SK-N-SH (cell line): ENCODE measurements at regions not wholly inside any gene's neighbourhood (a gene's known extent, or its start where the extent isn't known, plus 50 kb on each side); places are given as distances from the start of the nearest gene placed in this dataset.
A peak's percentile ranks its signal among the peaks of the same experiment; 100 is the strongest.

Experiments used
- CTCF ChIA-PET: fragments of 300-600, 350-600 bp; formaldehyde crosslinking; extraction: SDS; loops from one replicate; lab custom pipeline; 2021; lab: Yijun Ruan, JAX
- POLR2A ChIA-PET: fragments of 350-600 bp; sonication (Branson Sonifier 250); formaldehyde crosslinking; extraction: SDS; loops from one replicate; lab custom pipeline; 2020; ENCODE audit warnings: antibody characterized with exemption, inconsistent platforms; lab: Yijun Ruan, JAX
- DNase-seq: peaks from one replicate; pipeline ENCODE4 v3.0.0; 2012
- H2AFZ ChIP-seq: fragments of 200-600 bp; sonication (generic); 2 replicates; pipeline ENCODE4 v1.8.1; 2016; ENCODE audit warnings: antibody characterized with exemption, mild to moderate bottlenecking, low read depth
- H3F3A ChIP-seq: fragments of 200-600 bp; sonication (generic); replicated peaks from 2 replicates; pipeline ENCODE3; 2016; ENCODE audit warnings: antibody characterized with exemption, mild to moderate bottlenecking; ENCODE audit not compliant: insufficient read depth
- H3K27ac ChIP-seq, 2 experiments: fragments of 200-500 bp in 1 of 2; fragments of 200-600 bp in 1 of 2; sonication (Bioruptor generic) in 1 of 2; sonication (generic), shearing (Covaris generic) in 1 of 2; 2 replicates each; pipeline versions ENCODE4 v1.5.1 to v1.6.1; 2014 to 2016; ENCODE audit warnings: low read depth in 2 of 2, inconsistent platforms in 1 of 2, low read length in 1 of 2, mild to moderate bottlenecking in 1 of 2, mixed read lengths in 1 of 2
- H3K27me3 ChIP-seq: fragments of 200-600 bp; sonication (generic), shearing (Covaris generic); 2 replicates; pipeline ENCODE4 v1.6.1; 2016; ENCODE audit warnings: mixed run types; ENCODE audit not compliant: insufficient read depth
- H3K36me3 ChIP-seq, 2 experiments: fragments of 200-500 bp in 1 of 2; fragments of 200-600 bp in 1 of 2; sonication (Bioruptor generic) in 1 of 2; sonication (generic) in 1 of 2; replicated peaks in 1 of 2; 2 replicates each; pipeline versions ENCODE3 to v1.5.1; 2014 to 2016; ENCODE audit warnings: low read length in 1 of 2, mild to moderate bottlenecking in 1 of 2; ENCODE audit not compliant: insufficient read depth in 2 of 2, control insufficient read depth in 1 of 2
- H3K4me1 ChIP-seq, 2 experiments: fragments of 200-500 bp in 1 of 2; fragments of 200-600 bp in 1 of 2; sonication (Bioruptor generic) in 1 of 2; sonication (generic), shearing (Covaris generic) in 1 of 2; 2 replicates each; pipeline versions ENCODE4 v1.5.1 to v1.6.1; 2014 to 2016; ENCODE audit warnings: low read depth in 1 of 2, low read length in 1 of 2, mixed run types in 1 of 2; ENCODE audit not compliant: insufficient read depth in 2 of 2, control insufficient read depth in 1 of 2
- H3K4me2 ChIP-seq: fragments of 200-600 bp; sonication (generic), shearing (Covaris generic); 2 replicates; pipeline ENCODE4 v1.6.1; 2017; ENCODE audit warnings: mixed run types
- H3K4me3 ChIP-seq, 2 experiments: fragments of 200-500 bp in 1 of 2; fragments of 200-600 bp in 1 of 2; sonication (Bioruptor generic) in 1 of 2; sonication (generic), shearing (Covaris generic) in 1 of 2; 2 replicates each; pipeline versions ENCODE4 v1.5.1 to v1.8.1; 2014 to 2016; ENCODE audit warnings: low read depth in 2 of 2, inconsistent platforms in 1 of 2, low read length in 1 of 2, mild to moderate bottlenecking in 1 of 2, mixed read lengths in 1 of 2, moderate library complexity in 1 of 2
- H3K79me2 ChIP-seq: fragments of 200-600 bp; sonication (generic); 2 replicates; pipeline ENCODE4 v1.8.1; 2017; ENCODE audit warnings: mild to moderate bottlenecking; ENCODE audit not compliant: insufficient read depth
- H3K9ac ChIP-seq: fragments of 200-600 bp; sonication (generic); 2 replicates; pipeline ENCODE4 v1.6.1; 2017; ENCODE audit warnings: mixed run types
- H3K9me2 ChIP-seq: fragments of 200-600 bp; sonication (generic); 2 replicates; pipeline ENCODE4 v1.6.1; 2017; ENCODE audit warnings: mixed run types
- H3K9me3 ChIP-seq: fragments of 200-600 bp; sonication (generic); 2 replicates; pipeline ENCODE4 v1.6.1; 2017; ENCODE audit warnings: mixed run types, mild to moderate bottlenecking, moderate library complexity
- H4K20me1 ChIP-seq: fragments of 200-600 bp; sonication (generic); 2 replicates; pipeline ENCODE4 v1.6.1; 2017; ENCODE audit warnings: mild to moderate bottlenecking, mixed run types; ENCODE audit not compliant: insufficient read depth
- GABPA ChIP-seq: IDR thresholded peaks from 2 replicates; pipeline ENCODE4 v1.4.0; 2012; ENCODE audit warnings: low read depth, mild to moderate bottlenecking
- JUND ChIP-seq: IDR thresholded peaks from 2 replicates; pipeline ENCODE4 v1.4.0; 2012
- RAD21 ChIP-seq: IDR thresholded peaks from 2 replicates; pipeline ENCODE4 v1.6.1; 2012; ENCODE audit warnings: mild to moderate bottlenecking, low read length
- RCOR1 ChIP-seq: fragments of 150-350 bp; IDR thresholded peaks from 2 replicates; pipeline ENCODE4 v1.6.1; 2017; ENCODE audit warnings: antibody characterized with exemption, low read length
- RXRA ChIP-seq: IDR thresholded peaks from 2 replicates; pipeline ENCODE4 v1.4.0; 2012; ENCODE audit warnings: low read depth, mild to moderate bottlenecking, borderline replicate concordance
- SMC3 ChIP-seq: IDR thresholded peaks from 2 replicates; pipeline ENCODE4 v1.6.1; 2012; ENCODE audit warnings: low read depth, low read length, improper control_type of control experiment
- TEAD4 ChIP-seq: IDR thresholded peaks from 2 replicates; pipeline ENCODE4 v1.4.0; 2012; ENCODE audit warnings: mild to moderate bottlenecking, borderline replicate concordance; ENCODE audit not compliant: insufficient read depth
- YY1 ChIP-seq: IDR thresholded peaks from 2 replicates; pipeline ENCODE4 v1.4.0; 2012; ENCODE audit warnings: low read depth, mild to moderate bottlenecking
- WGBS: methylation state at CpG from one replicate; pipeline ENCODE4 v1.1.6; 2017; ENCODE audit warnings: low lambda C conversion rate; 5-methylcytosine and 5-hydroxymethylcytosine counted together
- TF ChIP-seq, protein P1 (sequence below): fragments of 150-350 bp; IDR thresholded peaks from 2 replicates; pipeline ENCODE4 v1.6.1; 2017; ENCODE audit warnings: antibody characterized with exemption, low read length, low read depth, borderline replicate concordance
- TF ChIP-seq, protein P2 (sequence below): fragments of 200-600 bp; sonication (generic); IDR thresholded peaks from 2 replicates; pipeline ENCODE4 v1.6.1; 2017; ENCODE audit warnings: antibody characterized with exemption, mild to moderate bottlenecking, moderate library complexity

DNA sequence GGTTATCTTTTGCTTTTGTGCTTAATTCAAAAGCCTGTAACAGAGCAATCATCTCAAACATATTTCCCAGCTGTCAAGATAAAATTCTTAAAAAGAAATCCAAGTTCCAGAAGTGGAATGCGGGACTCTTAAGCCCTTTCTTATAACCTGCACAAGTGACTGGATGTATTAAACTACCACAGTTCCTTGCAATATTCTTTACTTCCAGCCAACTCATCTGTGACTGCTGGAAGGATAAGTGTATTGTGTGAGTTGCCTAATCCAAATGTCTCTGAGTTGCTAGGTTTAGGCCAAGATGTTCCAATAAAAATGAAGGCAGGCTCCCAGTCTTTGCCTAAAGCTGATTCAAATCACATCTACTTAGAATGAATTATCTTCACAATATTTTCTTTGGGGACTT is 159.2 kb upstream of the SLC24A2 start (continued):
- TF ChIP-seq, protein P1, sequence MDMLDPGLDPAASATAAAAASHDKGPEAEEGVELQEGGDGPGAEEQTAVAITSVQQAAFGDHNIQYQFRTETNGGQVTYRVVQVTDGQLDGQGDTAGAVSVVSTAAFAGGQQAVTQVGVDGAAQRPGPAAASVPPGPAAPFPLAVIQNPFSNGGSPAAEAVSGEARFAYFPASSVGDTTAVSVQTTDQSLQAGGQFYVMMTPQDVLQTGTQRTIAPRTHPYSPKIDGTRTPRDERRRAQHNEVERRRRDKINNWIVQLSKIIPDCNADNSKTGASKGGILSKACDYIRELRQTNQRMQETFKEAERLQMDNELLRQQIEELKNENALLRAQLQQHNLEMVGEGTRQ: no peak
- TF ChIP-seq RXRA: no peak

DNA sequence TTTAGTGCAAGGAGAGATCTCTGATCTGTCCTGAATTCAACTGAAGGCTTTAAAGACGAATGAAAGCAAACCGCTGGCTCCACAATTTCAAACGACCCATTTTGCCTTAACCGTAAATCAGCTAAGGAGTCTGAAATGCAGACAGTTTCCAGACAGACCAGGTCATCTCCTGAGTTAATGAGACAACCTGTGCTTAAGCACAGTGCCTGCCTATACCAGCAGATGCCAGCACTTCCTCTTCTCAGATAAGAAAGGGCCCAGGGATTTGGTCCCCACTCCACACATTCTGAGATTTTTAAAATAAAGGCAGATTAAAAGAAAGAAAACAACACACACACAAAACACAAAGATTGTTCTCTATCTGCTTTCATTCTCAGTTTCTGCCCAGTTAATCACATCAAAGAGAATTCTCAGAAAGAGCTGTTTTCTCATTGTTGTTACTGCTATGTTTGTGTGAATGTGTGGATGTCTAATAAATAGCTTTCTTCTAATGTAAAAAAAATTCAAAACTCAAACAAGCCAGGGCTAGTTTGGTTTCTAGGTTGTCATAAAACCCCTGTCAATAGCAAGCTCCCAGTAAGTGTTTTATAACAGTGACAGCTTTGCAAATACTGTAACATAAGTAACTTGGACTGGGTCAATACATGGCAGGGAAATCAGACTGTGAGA is 157.7 kb upstream of the SLC24A2 start:
- Histone ChIP-seq H3K27me3 (no peaks in the 10 kb centered on the region), H3F3A (no peaks in the 10 kb centered on the region), H3K9me3 (no peaks in the 10 kb centered on the region), H2AFZ (no peak overlapping the region), H3K4me3 (no peak overlapping the region), H3K9me2 (no peaks in the 10 kb centered on the region), H3K79me2 (no peaks in the 10 kb centered on the region), H3K27ac (no peak overlapping the region), H3K36me3 (no peaks in the 10 kb centered on the region), H3K4me1 (no peaks in the 10 kb centered on the region; a peak in 2 of 4 replicates), H3K4me2 (no peak overlapping the region), H3K9ac (no peak overlapping the region), H4K20me1 (no peaks in the 10 kb centered on the region)
- TF ChIP-seq RCOR1 (no peak), RAD21 (peak; percentile 70), SMC3 (peak; percentile 45)
- TF ChIP-seq, protein P2, sequence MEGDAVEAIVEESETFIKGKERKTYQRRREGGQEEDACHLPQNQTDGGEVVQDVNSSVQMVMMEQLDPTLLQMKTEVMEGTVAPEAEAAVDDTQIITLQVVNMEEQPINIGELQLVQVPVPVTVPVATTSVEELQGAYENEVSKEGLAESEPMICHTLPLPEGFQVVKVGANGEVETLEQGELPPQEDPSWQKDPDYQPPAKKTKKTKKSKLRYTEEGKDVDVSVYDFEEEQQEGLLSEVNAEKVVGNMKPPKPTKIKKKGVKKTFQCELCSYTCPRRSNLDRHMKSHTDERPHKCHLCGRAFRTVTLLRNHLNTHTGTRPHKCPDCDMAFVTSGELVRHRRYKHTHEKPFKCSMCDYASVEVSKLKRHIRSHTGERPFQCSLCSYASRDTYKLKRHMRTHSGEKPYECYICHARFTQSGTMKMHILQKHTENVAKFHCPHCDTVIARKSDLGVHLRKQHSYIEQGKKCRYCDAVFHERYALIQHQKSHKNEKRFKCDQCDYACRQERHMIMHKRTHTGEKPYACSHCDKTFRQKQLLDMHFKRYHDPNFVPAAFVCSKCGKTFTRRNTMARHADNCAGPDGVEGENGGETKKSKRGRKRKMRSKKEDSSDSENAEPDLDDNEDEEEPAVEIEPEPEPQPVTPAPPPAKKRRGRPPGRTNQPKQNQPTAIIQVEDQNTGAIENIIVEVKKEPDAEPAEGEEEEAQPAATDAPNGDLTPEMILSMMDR: peak; percentile 41
- POLR2A ChIA-PET: no interaction called here
- whole genome bisulfite sequencing: 35% methylated on average over 4 of the region's 4 CpGs
- CTCF ChIA-PET: interaction anchor here (0.6 to 1.5 kb wide), 13 partner anchors 9 to 1164 kb away, joined by 3 to 7 read pairs (median 3); no protein-coding TSS in a partner anchor
- DNase-seq: peak; percentile 57

DNA sequence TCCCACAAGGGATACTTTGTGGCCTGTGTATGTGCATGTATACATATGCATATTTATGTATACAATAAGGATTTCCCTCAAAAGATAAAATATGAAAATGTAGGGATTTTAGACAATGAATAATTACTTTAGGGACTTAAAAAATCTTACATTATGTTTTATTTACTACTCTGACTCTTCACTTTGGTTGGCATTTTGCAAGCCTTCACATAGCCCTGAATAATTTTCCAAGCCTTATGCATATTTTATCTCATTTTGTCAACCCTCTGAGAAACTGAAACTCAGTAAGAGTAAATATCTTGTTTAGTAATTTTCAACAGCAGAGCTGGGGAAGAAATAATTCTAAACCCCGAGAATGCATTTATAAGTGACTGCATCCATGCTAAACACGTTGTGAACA is 153.0 kb upstream of the SLC24A2 start:
- CTCF ChIA-PET: no interaction called here
- TF ChIP-seq RXRA (no peak), YY1 (no peak), TEAD4 (no peak), JUND (no peak), GABPA (no peak), SMC3 (no peak)
- TF ChIP-seq, all 33 proteins: peak for 0
- H3F3A ChIP-seq: no peaks in the 10 kb centered on the region
- H3K4me2 ChIP-seq: no peak overlapping the region
- H3K27me3 ChIP-seq: no peaks in the 10 kb centered on the region
- H3K27ac ChIP-seq: no peak overlapping the region
- no peaks in the 10 kb centered on the region for H3K36me3 ChIP-seq
- H3K9me3 ChIP-seq: no peaks in the 10 kb centered on the region
- no peak overlapping the region for H3K4me3 ChIP-seq
- no peaks in the 10 kb centered on the region for H4K20me1 ChIP-seq
- peaks cover 0 to 4% of the 10 kb centered on the region in 2 experiments; a peak in 2 of 4 replicates for H3K4me1 ChIP-seq
- 13% methylated on average over 2 of the region's 2 CpGs for WGBS
- no peak overlapping the region for H2AFZ ChIP-seq
- no peak for DNase-seq
- POLR2A ChIA-PET: no interaction called here
- no peaks in the 10 kb centered on the region for H3K9me2 ChIP-seq
- H3K9ac ChIP-seq: no peak overlapping the region
- no peaks in the 10 kb centered on the region for H3K79me2 ChIP-seq
